Vagina (tissue), 2 donors: ENCODE measurements at regions not wholly inside any gene's neighbourhood (a gene's known extent, or its start where the extent isn't known, plus 50 kb on each side); places are given as distances from the start of the nearest gene placed in this dataset.

Experiments
- DNase-seq, 2 donors: peaks; one replicate each; pipeline ENCODE4 v3.0.0-alpha.2; 2017; ENCODE audit errors: extremely low spot score in 2 of 2
- H3K27ac ChIP-seq: fragments of 200-600 bp; sonication (generic); one replicate; pipeline ENCODE4 v1.5.1; 2019
- H3K27me3 ChIP-seq: fragments of 200-600 bp; sonication (generic); one replicate; pipeline ENCODE4 v1.5.1; 2019
- H3K36me3 ChIP-seq, 2 donors: fragments of 200-600 bp; sonication (generic); one replicate each; pipeline ENCODE4 v1.5.1; 2017 to 2019
- H3K4me1 ChIP-seq: fragments of 200-600 bp; sonication (generic); one replicate; pipeline ENCODE4 v1.5.1; 2019
- H3K4me3 ChIP-seq, 2 donors: fragments of 200-600 bp; sonication (generic); 1 replicate in 1 of 2; 2 replicates in 1 of 2; pipeline ENCODE4 v1.5.1; 2016 to 2019
- H3K9me3 ChIP-seq: fragments of 200-600 bp; sonication (generic); one replicate; pipeline ENCODE4 v1.5.1; 2019
- CTCF ChIP-seq, 3 experiments: fragments of 450-650 bp in 2 of 3; fragments of 200-600 bp in 1 of 3; sonication (generic) in 1 of 3; IDR thresholded peaks; one replicate each; pipeline ENCODE4 v1.5.1; 2017 to 2019; ENCODE audit warnings: antibody characterized with exemption in 3 of 3, mild to moderate bottlenecking in 2 of 3, moderate library complexity in 2 of 3
- POLR2A ChIP-seq, 2 donors: fragments of 450-650 bp; IDR thresholded peaks; one replicate each; pipeline ENCODE4 v1.6.1; 2017; ENCODE audit warnings: antibody characterized with exemption in 2 of 2, mild to moderate bottlenecking in 2 of 2, moderate library complexity in 2 of 2
- POLR2AphosphoS5 ChIP-seq, 2 donors: sonication (generic); formaldehyde crosslinking; IDR thresholded peaks; one replicate each; pipeline ENCODE4 v1.9.0; 2017; ENCODE audit warnings: antibody characterized with exemption in 2 of 2, mild to moderate bottlenecking in 2 of 2, low read depth in 1 of 2; ENCODE audit not compliant: insufficient read depth in 1 of 2
- intact Hi-C: fragments of 100-400 bp; cut with DNase I; formaldehyde crosslinking; loops from one replicate; pipeline ENCODE4 v1.15.1; 2023

- no peaks in the 10 kb centered on the region for H3K9me3 ChIP-seq
- H3K4me3 ChIP-seq = no peak overlapping the region
- intact Hi-C loops = loop anchor here (5.0 kb wide), 1 partner anchor 465 kb away; no protein-coding TSS in a partner anchor
- TF ChIP-seq POLR2A (IDR thresholded peaks at IDR 0.05) (no peak), CTCF (IDR thresholded peaks at IDR 0.05) (no peak), POLR2AphosphoS5 (IDR thresholded peaks at IDR 0.05; ENCODE audit: insufficient read depth in 1 of 2, low read depth in 1 of 2) (no peak)
- H3K36me3 ChIP-seq = no peaks in the 10 kb centered on the region
- no peaks in the 10 kb centered on the region for H3K27me3 ChIP-seq
- H3K4me1 ChIP-seq = peaks cover 23% of the 10 kb centered on the region
- DNase-seq = no peak
- H3K27ac ChIP-seq = no peak overlapping the region
Measured at GRCh38 chr1:29712284-29712651, 475.9 kb downstream of the PTPRU start.

- H3K36me3 ChIP-seq = no peaks in the 10 kb centered on the region
- no peak overlapping the region for H3K27ac ChIP-seq
- intact Hi-C loops = loop anchor here (5.0 kb wide), 1 partner anchor 464 kb away; no protein-coding TSS in a partner anchor
- H3K9me3 ChIP-seq = no peaks in the 10 kb centered on the region
- no peak overlapping the region for H3K4me3 ChIP-seq
- peaks cover 23% of the 10 kb centered on the region for H3K4me1 ChIP-seq
- TF ChIP-seq CTCF (IDR thresholded peaks at IDR 0.05) (no peak), POLR2A (IDR thresholded peaks at IDR 0.05) (no peak), POLR2AphosphoS5 (IDR thresholded peaks at IDR 0.05; ENCODE audit: insufficient read depth in 1 of 2, low read depth in 1 of 2) (no peak)
- H3K27me3 ChIP-seq = no peaks in the 10 kb centered on the region
- DNase-seq = no peak
Measured at GRCh38 chr1:29711582-29712283, 475.4 kb downstream of the PTPRU start.

- Histone ChIP-seq H3K4me1 (peaks cover 23% of the 10 kb centered on the region), H3K27me3 (no peaks in the 10 kb centered on the region), H3K27ac (peak overlapping the region; percentile 47), H3K9me3 (no peaks in the 10 kb centered on the region), H3K4me3 (no peak overlapping the region), H3K36me3 (no peaks in the 10 kb centered on the region)
- TF ChIP-seq CTCF (IDR thresholded peaks at IDR 0.05) (no peak), POLR2AphosphoS5 (IDR thresholded peaks at IDR 0.05; ENCODE audit: insufficient read depth in 1 of 2, low read depth in 1 of 2) (peak in 1 of 2 donors; percentile 21), POLR2A (IDR thresholded peaks at IDR 0.05) (no peak)
- no peak for DNase-seq
- intact Hi-C loops = loop anchor here (5.0 kb wide), 1 partner anchor 462 kb away; no protein-coding TSS in a partner anchor
Measured at GRCh38 chr1:29709704-29710280, 473.5 kb downstream of the PTPRU start.

GRCh38 chr1:29708796-29709703 is 472.7 kb downstream of the PTPRU start:
- H3K36me3 ChIP-seq = no peaks in the 10 kb centered on the region
- TF ChIP-seq CTCF (IDR thresholded peaks at IDR 0.05) (no peak), POLR2AphosphoS5 (IDR thresholded peaks at IDR 0.05; ENCODE audit: insufficient read depth in 1 of 2, low read depth in 1 of 2) (peak in 1 of 2 donors; percentile 30)
- DNase-seq = no peak
- intact Hi-C loops = no loop called here
- no peaks in the 10 kb centered on the region for H3K27me3 ChIP-seq
- H3K4me3 ChIP-seq = no peak overlapping the region
- H3K4me1 ChIP-seq = peaks cover 23% of the 10 kb centered on the region
- no peaks in the 10 kb centered on the region for H3K9me3 ChIP-seq
- peak overlapping the region; percentile 47 for H3K27ac ChIP-seq
